Fibroblast of skin of left quadriceps (primary cell): ENCODE measurements at regions not wholly inside any gene's neighbourhood (a gene's known extent, or its start where the extent isn't known, plus 50 kb on each side); places are given as distances from the start of the nearest gene placed in this dataset.

Experiments used
- DNase-seq, 2 experiments: peaks; one replicate each; pipeline ENCODE4 v3.0.0-alpha.2; 2013; ENCODE audit warnings: low read depth in 2 of 2

- DNase-seq = no peak
Measured at GRCh38 chr2:156088587-156088986, 243.9 kb downstream of the NR4A2 start.

DNA sequence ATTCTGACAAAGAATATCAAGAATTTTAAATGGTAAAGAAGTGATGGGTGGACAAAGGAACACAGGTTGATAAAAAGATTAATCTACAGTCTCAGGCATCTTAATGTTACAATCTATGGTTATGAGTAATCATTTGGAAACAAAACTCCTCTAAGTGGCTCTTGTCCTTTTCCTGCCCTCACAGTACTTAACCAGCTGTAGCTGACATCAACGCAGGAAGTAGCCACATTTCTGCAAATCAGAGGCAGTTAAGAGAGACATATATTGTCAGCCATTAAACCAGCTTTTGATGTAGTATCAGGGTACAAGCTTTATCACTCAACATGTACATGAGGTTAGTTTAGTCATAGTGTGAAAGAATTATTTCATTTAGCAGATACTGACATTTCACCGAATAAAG is 244.6 kb downstream of the NR4A2 start:
- DNase-seq = no peak

- no peak for DNase-seq
Measured at GRCh38 chr2:156083763-156084493, 248.6 kb downstream of the NR4A2 start.

GRCh38 chr2:156079845-156080244 is 252.7 kb downstream of the NR4A2 start:
- no peak for DNase-seq

- no peak for DNase-seq
Measured at GRCh38 chr2:156077041-156077742, 255.3 kb downstream of the NR4A2 start.

GRCh38 chr2:156065912-156066311 is 266.6 kb downstream of the NR4A2 start:
- DNase-seq = no peak

DNA sequence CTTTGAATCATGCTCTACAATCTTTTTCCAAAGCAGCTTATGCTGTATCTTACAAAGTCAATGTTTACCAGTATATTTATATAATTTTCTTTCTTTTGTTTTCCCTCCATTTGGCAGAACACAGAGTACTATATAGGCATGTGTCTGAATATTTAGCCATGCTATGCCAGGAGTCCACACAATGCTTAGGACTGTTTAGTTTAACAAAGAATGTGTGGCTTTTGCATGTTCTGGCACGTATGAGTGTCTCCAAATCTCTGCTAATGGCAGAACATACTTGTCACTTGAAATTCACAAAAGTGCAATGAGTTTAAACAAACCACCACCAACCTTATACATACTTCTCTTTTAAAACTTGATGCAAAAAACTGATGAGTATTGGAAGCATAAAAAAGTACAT is 268.0 kb downstream of the NR4A2 start:
- DNase-seq = no peak

- DNase-seq = no peak
Measured at GRCh38 chr2:156057647-156058046, 274.9 kb downstream of the NR4A2 start.

GRCh38 chr2:156054983-156055382 is 277.5 kb downstream of the NR4A2 start:
- DNase-seq = no peak

GRCh38 chr2:156046900-156047299 is 285.6 kb downstream of the NR4A2 start:
- DNase-seq = no peak

GRCh38 chr2:156042895-156043294 is 289.6 kb downstream of the NR4A2 start:
- DNase-seq = no peak

DNA sequence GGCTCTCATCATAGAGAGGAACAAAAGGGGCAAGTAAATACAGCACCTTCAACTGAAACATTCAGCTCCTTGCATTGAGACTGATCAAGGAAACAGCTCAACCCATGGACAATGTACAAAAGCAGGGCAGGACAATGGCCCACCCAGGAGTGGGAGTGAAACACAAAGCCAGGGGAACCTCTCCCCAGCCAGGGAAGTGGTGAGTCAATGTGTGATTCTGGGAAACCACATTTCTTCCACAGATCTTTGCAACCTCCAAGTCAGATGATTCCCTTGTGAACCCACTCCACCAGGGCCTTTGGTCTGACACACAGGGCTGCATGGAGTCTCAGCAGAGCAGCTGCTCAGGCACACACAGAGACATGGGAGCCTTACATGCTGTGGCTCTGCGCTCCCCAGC is 294.5 kb downstream of the NR4A2 start:
- DNase-seq = no peak

- DNase-seq = no peak
Measured at GRCh38 chr2:156037482-156037881, 295.0 kb downstream of the NR4A2 start.

GRCh38 chr2:156031121-156031520 is 301.4 kb downstream of the NR4A2 start:
- DNase-seq = no peak

GRCh38 chr2:156023229-156023869 is 309.2 kb downstream of the NR4A2 start:
- no peak for DNase-seq

GRCh38 chr2:156021146-156022040 is 311.1 kb downstream of the NR4A2 start:
- DNase-seq = no peak

GRCh38 chr2:156019341-156019740 is 313.2 kb downstream of the NR4A2 start:
- DNase-seq = no peak

DNA sequence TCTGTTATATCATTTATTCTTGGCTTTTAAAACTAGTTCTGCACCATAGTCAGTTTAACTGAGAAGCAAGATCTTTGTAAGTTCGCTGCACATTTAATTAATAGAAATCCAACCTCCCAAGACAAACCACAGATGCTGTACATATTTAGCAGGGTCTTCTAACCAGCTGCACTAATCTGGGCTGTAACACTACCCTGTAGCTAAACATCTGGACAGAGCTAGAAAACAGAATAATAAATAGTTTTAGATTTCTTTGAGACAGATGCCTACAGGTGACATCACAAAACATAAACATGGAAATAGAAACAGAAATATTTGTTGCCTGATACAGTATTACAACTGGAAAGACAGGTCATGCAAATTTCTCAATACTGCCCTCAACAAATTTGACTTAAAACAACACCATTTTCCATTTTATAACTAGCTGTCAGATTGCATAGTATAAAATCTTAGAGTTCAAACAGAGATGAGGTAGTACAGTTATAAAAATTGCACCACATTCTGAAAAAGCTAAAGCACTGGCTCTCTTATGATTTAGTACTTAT is 315.1 kb downstream of the NR4A2 start:
- no peak for DNase-seq

GRCh38 chr2:156009293-156009692 is 323.2 kb downstream of the NR4A2 start:
- no peak for DNase-seq

DNA sequence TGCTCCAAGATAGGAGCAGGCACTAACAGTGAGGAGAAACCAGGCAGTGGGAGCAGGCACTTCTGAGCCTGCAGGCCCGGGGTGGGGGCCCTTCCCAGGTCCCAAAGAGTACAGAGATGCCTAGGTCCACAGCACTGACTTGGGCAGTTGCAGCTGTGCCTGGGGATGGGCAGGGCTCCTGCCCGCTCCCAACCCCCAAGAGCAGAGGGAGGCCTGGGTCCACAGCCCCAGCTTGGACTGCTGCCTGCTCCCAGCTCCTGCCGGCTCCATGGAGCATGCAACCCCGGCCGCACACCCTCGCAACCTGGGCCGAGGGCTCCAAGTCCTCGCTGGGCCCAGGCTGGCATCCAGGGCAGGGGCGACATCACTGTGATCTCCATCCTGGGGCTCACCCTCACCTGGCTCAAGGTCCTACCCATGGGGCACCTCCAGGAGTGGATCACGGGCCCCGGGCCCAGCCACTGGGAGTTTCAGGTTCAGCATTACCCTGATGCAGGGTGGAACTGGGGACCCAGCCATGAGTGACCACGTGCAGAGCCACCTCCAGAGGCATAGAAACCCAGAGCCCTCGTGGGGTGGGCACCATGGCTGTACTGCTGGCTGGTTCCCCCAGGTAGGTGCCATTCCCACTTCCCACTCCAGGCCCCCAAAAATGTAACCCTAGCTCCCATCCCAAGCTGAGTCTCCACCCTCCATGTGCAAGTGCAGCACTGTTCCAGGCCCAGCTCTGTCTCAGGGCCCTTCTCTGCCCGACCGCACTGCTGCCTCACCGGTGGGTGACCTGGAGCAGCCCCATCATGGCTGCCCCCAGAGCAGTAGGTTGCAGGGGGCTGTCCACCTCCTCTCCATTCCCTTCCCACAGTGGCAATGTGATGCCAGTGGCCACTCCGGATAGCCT is 325.6 kb downstream of the NR4A2 start:
- DNase-seq = no peak
